ENCODE measurements at regions not wholly inside any gene's neighbourhood (a gene's known extent, or its start where the extent isn't known, plus 50 kb on each side); places are given as distances from the start of the nearest gene placed in this dataset.

- H3K36me3 ChIP-seq (replicated peaks in 1 of 2; ENCODE audit: control insufficient read depth in 1 of 2, insufficient read depth in 2 of 2, low read length in 2 of 2), result no peaks in the 10 kb centered on the region
- FAIRE-seq (no peak), ATAC-seq (no peak), DNase-seq (ENCODE audit: low spot score) (no peak)
- ChIA-PET POLR2A (no interaction called here), CTCF (ENCODE audit: low intra/inter-chr PET ratio, low total read pairs) (no interaction called here)
- 14% methylated on average over 3 of the region's 3 CpGs for WGBS (ENCODE audit: low lambda C conversion rate)
- no peak overlapping the region for H3K4me2 ChIP-seq (ENCODE audit: low read depth, low read length)
- BruUV-seq (replicated peaks), result no TSS peak
- intact Hi-C loops (cut with micrococcal nuclease; ENCODE audit: unreplicated experiment), result no loop called here
- no peaks in the 10 kb centered on the region for H3K27me3 ChIP-seq (ENCODE audit: control insufficient read depth in 1 of 2, insufficient read depth in 2 of 2, low read length in 2 of 2)
- in situ Hi-C loops (cut with HindIII; ENCODE audit: extremely low pct_ligation_motif_present, low pct_unique_long_range_greater_than_20kb), result no loop called here
- H4K20me1 ChIP-seq (ENCODE audit: insufficient read depth, low read length), result no peaks in the 10 kb centered on the region
- no peak overlapping the region for H2AFZ ChIP-seq (ENCODE audit: low read length)
- H3K9ac ChIP-seq (ENCODE audit: insufficient read depth, low read depth, low read length), result no peak overlapping the region
- no peak overlapping the region for H3K27ac ChIP-seq (ENCODE audit: extremely low read length, insufficient read depth, low read length)
- no peaks in the 10 kb centered on the region for H3K9me3 ChIP-seq (ENCODE audit: low read length)
- no peak for TF ChIP-seq RFX1 (IDR thresholded peaks at IDR 0.05)
- TF ChIP-seq ATF1 (CRISPR knock-in tag; IDR thresholded peaks at IDR 0.05), result no peak
- TF ChIP-seq ZNF598 (CRISPR knock-in tag; IDR thresholded peaks at IDR 0.05; ENCODE audit: borderline replicate concordance), result no peak
- TF ChIP-seq TBP (CRISPR knock-in tag; IDR thresholded peaks at IDR 0.05), result no peak
- TF ChIP-seq ZZZ3 (CRISPR knock-in tag; IDR thresholded peaks at IDR 0.05; ENCODE audit: borderline replicate concordance), result no peak
- TF ChIP-seq MEIS1 (CRISPR knock-in tag; IDR thresholded peaks at IDR 0.05; ENCODE audit: borderline replicate concordance), result no peak
- TF ChIP-seq ZBTB7A (CRISPR knock-in tag; IDR thresholded peaks at IDR 0.05), result no peak
- TF ChIP-seq ZFP36 (IDR thresholded peaks at IDR 0.05; ENCODE audit: borderline replicate concordance, low read depth, low read length, partially characterized antibody), result no peak
- TF ChIP-seq ZSCAN22 (CRISPR knock-in tag; IDR thresholded peaks at IDR 0.05), result no peak
- no peak for TF ChIP-seq ZC3H13 (CRISPR knock-in tag; IDR thresholded peaks at IDR 0.05)
- no peak for TF ChIP-seq CREM (IDR thresholded peaks at IDR 0.05)
- no peak for TF ChIP-seq CREM (CRISPR knock-in tag; IDR thresholded peaks at IDR 0.05)
- TF ChIP-seq DMAP1 (CRISPR knock-in tag; IDR thresholded peaks at IDR 0.05), result no peak
- no peak for TF ChIP-seq SETDB1 (CRISPR knock-in tag; IDR thresholded peaks at IDR 0.05; ENCODE audit: borderline replicate concordance)
- no peak for TF ChIP-seq ATRX (CRISPR knock-in tag; IDR thresholded peaks at IDR 0.05; ENCODE audit: borderline replicate concordance)
- TF ChIP-seq FOXP1 (IDR thresholded peaks at IDR 0.05), result no peak
- no peak for TF ChIP-seq FOXP1 (CRISPR knock-in tag; IDR thresholded peaks at IDR 0.05)
- TF ChIP-seq ONECUT2 (CRISPR knock-in tag; IDR thresholded peaks at IDR 0.05), result no peak
- TF ChIP-seq TP53 (CRISPR knock-in tag; conservative IDR thresholded peaks at IDR 0.05), result no peak
- TF ChIP-seq MYC (CRISPR knock-in tag; IDR thresholded peaks at IDR 0.05; ENCODE audit: borderline replicate concordance), result no peak
- no peak for TF ChIP-seq ZSCAN21 (CRISPR knock-in tag; IDR thresholded peaks at IDR 0.05; ENCODE audit: borderline replicate concordance)
- no peak overlapping the region for H3K4me3 ChIP-seq (replicated peaks in 1 of 3; ENCODE audit: insufficient read depth in 1 of 3, low read depth in 2 of 3, low read length in 3 of 3)
- no peaks in the 10 kb centered on the region for H3K4me1 ChIP-seq (ENCODE audit: insufficient read depth, low read length)
- no peaks in the 10 kb centered on the region for H3K79me2 ChIP-seq (ENCODE audit: insufficient read depth, low read length)
Observed at GRCh38 chr10:64630534-64630933, 1109.3 kb downstream of the REEP3 start.

Data from HepG2 (cell line).